ENCODE measurements at regions not wholly inside any gene's neighbourhood (a gene's known extent, or its start where the extent isn't known, plus 50 kb on each side); places are given as distances from the start of the nearest gene placed in this dataset.

DNA sequence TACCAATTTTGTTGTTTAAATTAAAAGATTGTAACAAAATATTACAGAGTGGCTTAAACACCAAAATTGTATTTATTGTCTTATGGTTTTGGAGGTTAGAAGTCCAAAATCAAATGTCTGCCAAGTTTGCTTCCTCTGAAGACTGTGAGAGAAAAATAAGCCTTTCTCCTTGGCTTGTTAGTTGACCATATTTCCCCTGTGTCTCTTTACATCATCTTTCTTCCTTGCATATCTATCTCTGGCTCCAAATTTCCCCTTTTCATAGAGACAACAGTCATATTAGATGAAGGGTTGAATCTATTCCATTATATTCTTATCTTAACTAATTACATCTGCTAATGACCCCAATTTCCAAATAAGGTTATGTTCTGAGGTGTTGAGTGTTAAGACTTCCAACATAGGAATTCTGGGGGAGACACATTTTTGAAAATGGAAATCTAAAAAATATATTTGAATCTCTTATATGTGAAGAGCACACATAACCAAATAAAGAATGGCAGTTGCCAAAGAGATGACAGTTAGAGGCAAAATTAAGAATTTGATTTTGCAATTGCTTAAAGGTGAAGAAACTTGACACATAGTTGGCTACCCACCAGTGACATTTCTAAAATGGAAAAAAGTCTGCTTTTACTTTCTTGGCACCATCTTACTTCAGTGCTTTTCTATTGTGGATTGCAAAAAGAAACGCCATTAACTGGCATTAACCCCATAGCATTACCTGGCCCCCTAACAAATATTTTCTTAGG is 407.2 kb downstream of the FSCB start:
- Histone ChIP-seq H3K9ac (replicated peaks; ENCODE audit: extremely low read depth, insufficient read depth, low read length) (no peak overlapping the region), H3K36me3 (ENCODE audit: control insufficient read depth in 2 of 2, extremely low read depth in 1 of 2, insufficient read depth in 2 of 2, low read length in 2 of 2) (no peaks in the 10 kb centered on the region), H2AFZ (ENCODE audit: low read depth, low read length) (no peak overlapping the region), H3K9me3 (replicated peaks; ENCODE audit: control insufficient read depth, insufficient read depth, low read length) (peaks cover 5% of the 10 kb centered on the region), H3K27me3 (ENCODE audit: control insufficient read depth in 2 of 2, insufficient read depth in 2 of 2, low read length in 2 of 2) (no peaks in the 10 kb centered on the region), H4K20me1 (replicated peaks; ENCODE audit: control insufficient read depth, extremely low read depth, insufficient read depth, low read length) (no peaks in the 10 kb centered on the region), H3K4me1 (ENCODE audit: control insufficient read depth, extremely low read depth, insufficient read depth, low read length) (no peaks in the 10 kb centered on the region), H3K4me2 (ENCODE audit: insufficient read depth, low read length) (no peak overlapping the region), H3K4me3 (replicated peaks in 1 of 3; ENCODE audit: insufficient read depth in 1 of 3, low read depth in 1 of 3, low read length in 3 of 3) (no peak overlapping the region), H3K27ac (ENCODE audit: insufficient read depth, low read depth, low read length) (no peak overlapping the region), H3K79me2 (ENCODE audit: control insufficient read depth, insufficient read depth, low read length) (no peaks in the 10 kb centered on the region), H3K9me1 (replicated peaks; ENCODE audit: control insufficient read depth, extremely low read depth, insufficient read depth, low read length) (no peaks in the 10 kb centered on the region)
- TF ChIP-seq POLR2AphosphoS5 (IDR thresholded peaks at IDR 0.05; ENCODE audit: insufficient read depth, low read depth, low read length) (no peak), GATA2 (IDR thresholded peaks at IDR 0.05; ENCODE audit: insufficient read depth, insufficient read length, low read depth, low read length) (no peak), EZH2 (IDR thresholded peaks at IDR 0.05; ENCODE audit: borderline replicate concordance, low read depth, low read length, severe bottlenecking) (no peak), POLR2A (IDR thresholded peaks at IDR 0.05; ENCODE audit: low read depth, low read length) (no peak), JUN (IDR thresholded peaks at IDR 0.05; ENCODE audit: borderline replicate concordance, insufficient read depth, insufficient read length, low read depth) (no peak), MYC (IDR thresholded peaks at IDR 0.05; ENCODE audit: low read depth, low read length) (no peak), FOS (IDR thresholded peaks at IDR 0.05; ENCODE audit: borderline replicate concordance, insufficient read depth, low read length) (no peak)
- TF ChIP-seq, protein P1, sequence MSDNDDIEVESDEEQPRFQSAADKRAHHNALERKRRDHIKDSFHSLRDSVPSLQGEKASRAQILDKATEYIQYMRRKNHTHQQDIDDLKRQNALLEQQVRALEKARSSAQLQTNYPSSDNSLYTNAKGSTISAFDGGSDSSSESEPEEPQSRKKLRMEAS (IDR thresholded peaks at IDR 0.05; ENCODE audit: insufficient read depth, insufficient read length) = no peak
- TF ChIP-seq, protein P2, sequence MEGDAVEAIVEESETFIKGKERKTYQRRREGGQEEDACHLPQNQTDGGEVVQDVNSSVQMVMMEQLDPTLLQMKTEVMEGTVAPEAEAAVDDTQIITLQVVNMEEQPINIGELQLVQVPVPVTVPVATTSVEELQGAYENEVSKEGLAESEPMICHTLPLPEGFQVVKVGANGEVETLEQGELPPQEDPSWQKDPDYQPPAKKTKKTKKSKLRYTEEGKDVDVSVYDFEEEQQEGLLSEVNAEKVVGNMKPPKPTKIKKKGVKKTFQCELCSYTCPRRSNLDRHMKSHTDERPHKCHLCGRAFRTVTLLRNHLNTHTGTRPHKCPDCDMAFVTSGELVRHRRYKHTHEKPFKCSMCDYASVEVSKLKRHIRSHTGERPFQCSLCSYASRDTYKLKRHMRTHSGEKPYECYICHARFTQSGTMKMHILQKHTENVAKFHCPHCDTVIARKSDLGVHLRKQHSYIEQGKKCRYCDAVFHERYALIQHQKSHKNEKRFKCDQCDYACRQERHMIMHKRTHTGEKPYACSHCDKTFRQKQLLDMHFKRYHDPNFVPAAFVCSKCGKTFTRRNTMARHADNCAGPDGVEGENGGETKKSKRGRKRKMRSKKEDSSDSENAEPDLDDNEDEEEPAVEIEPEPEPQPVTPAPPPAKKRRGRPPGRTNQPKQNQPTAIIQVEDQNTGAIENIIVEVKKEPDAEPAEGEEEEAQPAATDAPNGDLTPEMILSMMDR (IDR thresholded peaks at IDR 0.05; ENCODE audit: extremely low read depth in 1 of 2, insufficient read depth in 1 of 2, low read depth in 1 of 2, low read length in 2 of 2) = no peak
- POLR2A ChIA-PET = no interaction called here
- dilution Hi-C loops (cut with MboI; ENCODE audit: extremely low pct_ligation_motif_present, low sequenced_read_pairs) = no loop called here
- intact Hi-C loops (cut with micrococcal nuclease) = no loop called here
- DNase-seq (ENCODE audit: low read depth, low spot score) (no peak), FAIRE-seq (no peak)
- CTCF ChIA-PET = no interaction called here
- BruUV-seq (replicated peaks) = no TSS peak

Measured in endothelial cell of umbilical vein (primary cell).